GM10266 (cell line): ENCODE measurements at regions not wholly inside any gene's neighbourhood (a gene's known extent, or its start where the extent isn't known, plus 50 kb on each side); places are given as distances from the start of the nearest gene placed in this dataset.

Experiments used
- DNase-seq: peaks from one replicate; pipeline ENCODE4 v3.0.0; 2012; ENCODE audit errors: extremely low spot score
- CTCF ChIP-seq: IDR thresholded peaks from 2 replicates; pipeline ENCODE4 v1.5.1; 2012; ENCODE audit warnings: mild to moderate bottlenecking, low read depth; ENCODE audit not compliant: control insufficient read depth, insufficient read depth; ENCODE audit errors: missing control alignments

DNA sequence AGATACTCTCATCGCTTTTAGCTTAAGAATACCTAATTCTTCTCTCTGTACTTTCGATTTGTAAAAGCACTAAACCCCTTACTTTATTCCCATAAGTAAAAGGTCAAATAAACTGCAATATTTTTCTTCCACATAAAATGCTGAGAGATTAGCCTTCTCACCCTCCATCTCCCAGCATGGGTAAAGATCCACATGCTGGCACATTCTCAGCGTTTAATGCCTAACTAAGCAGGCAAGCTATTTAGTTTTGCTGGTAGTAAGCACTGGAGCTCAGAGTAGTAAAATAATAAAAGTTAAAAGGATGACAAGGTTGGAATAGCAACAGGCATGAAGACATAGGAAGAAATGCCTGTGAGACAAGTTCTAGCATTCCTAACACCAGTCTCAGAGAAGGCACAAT lies 65.9 kb upstream of the NEBL start:
- DNase-seq = no peak
- TF ChIP-seq CTCF = no peak

DNA sequence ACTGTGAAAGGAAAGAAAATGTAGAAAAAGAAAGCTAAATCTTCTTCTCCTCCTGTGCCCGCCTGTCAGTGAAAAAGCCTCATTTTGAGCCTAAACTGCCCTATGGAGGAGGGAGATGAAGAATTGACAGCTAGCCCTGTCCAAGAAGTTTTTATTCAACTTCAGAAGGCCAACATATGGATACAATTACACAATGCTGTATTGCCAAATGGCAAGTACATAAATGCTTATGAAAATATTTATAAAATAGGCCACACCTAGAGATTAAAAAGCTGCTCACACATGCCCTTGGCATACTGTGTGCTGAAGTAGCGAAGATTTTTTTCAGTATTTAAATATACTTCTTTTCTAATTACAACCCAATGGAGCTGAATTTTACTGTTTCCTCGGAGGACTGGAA lies 65.1 kb upstream of the NEBL start:
- no peak for DNase-seq
- no peak for TF ChIP-seq CTCF

- DNase-seq = no peak
- no peak for TF ChIP-seq CTCF
Observed at GRCh38 chr10:20959242-20959641, 62.1 kb upstream of the NEBL start.

- DNase-seq = no peak
- TF ChIP-seq CTCF = no peak
Observed at GRCh38 chr10:20958764-20959163, 61.7 kb upstream of the NEBL start.

- no peak for TF ChIP-seq CTCF
- DNase-seq = no peak
Observed at GRCh38 chr10:20958225-20958624, 61.1 kb upstream of the NEBL start.

DNA sequence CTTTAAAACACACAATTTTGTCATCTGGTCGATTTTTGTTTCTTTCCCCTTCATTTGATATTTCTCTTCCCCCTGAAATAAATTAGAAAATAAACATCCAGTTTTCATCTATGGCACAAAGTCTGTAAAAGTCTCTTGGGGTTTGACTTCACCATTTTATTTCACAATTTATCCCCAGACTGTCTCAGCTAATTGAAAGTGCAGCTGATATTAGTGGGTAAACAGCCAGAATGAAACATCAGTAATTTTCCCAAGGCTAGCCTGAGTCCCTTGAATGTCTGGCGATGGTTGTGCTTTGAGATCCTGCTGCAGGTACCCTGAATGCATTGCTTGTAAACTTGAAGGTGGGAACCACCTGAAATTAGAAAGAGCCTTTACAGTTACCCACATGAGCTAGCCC lies 60.6 kb upstream of the NEBL start:
- TF ChIP-seq CTCF = no peak
- no peak for DNase-seq

GRCh38 chr10:20956843-20957242 lies 59.7 kb upstream of the NEBL start:
- TF ChIP-seq CTCF = no peak
- no peak for DNase-seq

GRCh38 chr10:20955355-20955893 lies 58.3 kb upstream of the NEBL start:
- no peak for TF ChIP-seq CTCF
- DNase-seq = no peak
